ENCODE measurements at regions not wholly inside any gene's neighbourhood (a gene's known extent, or its start where the extent isn't known, plus 50 kb on each side); places are given as distances from the start of the nearest gene placed in this dataset.

GRCh38 chr17:51355441-51356410 lies 95.4 kb downstream of the UTP18 start:
- TF ChIP-seq ZNF121 (tag by site-specific recombination; IDR thresholded peaks at IDR 0.05): no peak
- TF ChIP-seq, protein P1, sequence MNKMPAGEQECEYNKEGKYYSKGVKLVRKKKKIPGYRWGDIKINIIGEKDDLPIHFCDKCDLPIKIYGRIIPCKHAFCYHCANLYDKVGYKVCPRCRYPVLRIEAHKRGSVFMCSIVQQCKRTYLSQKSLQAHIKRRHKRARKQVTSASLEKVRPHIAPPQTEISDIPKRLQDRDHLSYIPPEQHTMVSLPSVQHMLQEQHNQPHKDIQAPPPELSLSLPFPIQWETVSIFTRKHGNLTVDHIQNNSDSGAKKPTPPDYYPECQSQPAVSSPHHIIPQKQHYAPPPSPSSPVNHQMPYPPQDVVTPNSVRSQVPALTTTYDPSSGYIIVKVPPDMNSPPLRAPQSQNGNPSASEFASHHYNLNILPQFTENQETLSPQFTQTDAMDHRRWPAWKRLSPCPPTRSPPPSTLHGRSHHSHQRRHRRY (tag by site-specific recombination; IDR thresholded peaks at IDR 0.05): no peak
- no peak for TF ChIP-seq ZNF837 (tag by site-specific recombination; IDR thresholded peaks at IDR 0.05)
- TF ChIP-seq ZFP69B (tag by site-specific recombination; IDR thresholded peaks at IDR 0.05): no peak
- TF ChIP-seq ZNF302 (tag by site-specific recombination; IDR thresholded peaks at IDR 0.05; ENCODE audit: low read depth): no peak
- TF ChIP-seq ZNF830 (tag by site-specific recombination; IDR thresholded peaks at IDR 0.05; ENCODE audit: low read depth): no peak
- TF ChIP-seq, protein P2, sequence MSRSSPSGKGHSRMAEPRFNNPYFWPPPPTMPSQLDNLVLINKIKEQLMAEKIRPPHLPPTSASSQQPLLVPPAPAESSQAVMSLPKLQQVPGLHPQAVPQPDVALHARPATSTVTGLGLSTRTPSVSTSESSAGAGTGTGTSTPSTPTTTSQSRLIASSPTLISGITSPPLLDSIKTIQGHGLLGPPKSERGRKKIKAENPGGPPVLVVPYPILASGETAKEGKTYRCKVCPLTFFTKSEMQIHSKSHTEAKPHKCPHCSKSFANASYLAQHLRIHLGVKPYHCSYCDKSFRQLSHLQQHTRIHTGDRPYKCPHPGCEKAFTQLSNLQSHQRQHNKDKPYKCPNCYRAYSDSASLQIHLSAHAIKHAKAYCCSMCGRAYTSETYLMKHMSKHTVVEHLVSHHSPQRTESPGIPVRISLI (tag by site-specific recombination; IDR thresholded peaks at IDR 0.05): no peak
- TF ChIP-seq ZNF175 (tag by site-specific recombination; IDR thresholded peaks at IDR 0.05): no peak
- ChIA-PET POLR2A (no interaction called here), CTCF (interaction anchor here (0.6 kb wide), 1 partner anchor 10 kb away, joined by 3 read pairs; no protein-coding TSS in a partner anchor)
- Histone ChIP-seq H3K4me3 (ENCODE audit: low read depth, low read length) (no peak overlapping the region), H3K9me3 (ENCODE audit: control insufficient read depth, insufficient read depth, low read depth, low read length) (no peaks in the 10 kb centered on the region), H3K4me1 (ENCODE audit: control insufficient read depth, insufficient read depth, low read length) (no peaks in the 10 kb centered on the region), H3K27ac (ENCODE audit: extremely low read depth, low read depth, low read length) (no peak overlapping the region), H3K36me3 (ENCODE audit: control insufficient read depth in 2 of 2, insufficient read depth in 1 of 2, low read length in 2 of 2) (no peaks in the 10 kb centered on the region)

DNA sequence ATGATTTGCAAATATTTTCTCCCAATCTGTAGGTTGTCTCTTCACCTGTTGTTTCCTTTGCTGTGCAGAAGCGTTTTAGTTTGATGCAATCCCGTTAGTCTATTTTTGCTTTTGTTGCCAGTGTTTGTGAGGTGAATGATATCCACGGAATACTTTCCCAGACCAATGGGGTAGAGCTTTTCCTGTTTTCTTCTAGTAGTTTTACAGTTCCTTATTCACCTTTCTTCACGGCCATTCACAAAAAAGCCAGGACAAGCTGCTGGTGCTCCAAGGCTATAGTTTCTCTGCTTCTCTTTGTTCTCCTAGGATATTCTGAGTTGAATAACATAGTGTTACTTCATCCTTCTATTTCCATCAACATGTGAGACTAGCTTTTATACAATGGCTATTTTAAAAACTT lies 98.7 kb downstream of the UTP18 start:
- TF ChIP-seq HOXA7 (CRISPR knock-in tag; IDR thresholded peaks at IDR 0.05; ENCODE audit: borderline replicate concordance): no peak
- TF ChIP-seq ZNF394 (tag by site-specific recombination; IDR thresholded peaks at IDR 0.05; ENCODE audit: borderline replicate concordance): no peak
- no peak for TF ChIP-seq ZNF280D (tag by site-specific recombination; IDR thresholded peaks at IDR 0.05)
- no peak for TF ChIP-seq ZEB2 (tag by site-specific recombination; IDR thresholded peaks at IDR 0.05)
- TF ChIP-seq SCRT1 (tag by site-specific recombination; IDR thresholded peaks at IDR 0.05; ENCODE audit: borderline replicate concordance): no peak
- Histone ChIP-seq H3K4me3 (ENCODE audit: low read depth, low read length) (no peak overlapping the region), H3K27ac (ENCODE audit: extremely low read depth, low read depth, low read length) (no peak overlapping the region), H3K9me3 (ENCODE audit: control insufficient read depth, insufficient read depth, low read depth, low read length) (no peaks in the 10 kb centered on the region), H3K4me1 (ENCODE audit: control insufficient read depth, insufficient read depth, low read length) (peaks cover 6% of the 10 kb centered on the region; the same call in 1 of the 2 replicates), H3K36me3 (ENCODE audit: control insufficient read depth in 2 of 2, insufficient read depth in 1 of 2, low read length in 2 of 2) (no peaks in the 10 kb centered on the region)
- ChIA-PET CTCF (interaction anchor here (1.0 to 1.8 kb wide), 2 partner anchors 13 to 36 kb away, joined by 3 to 11 read pairs; no protein-coding TSS in a partner anchor), POLR2A (no interaction called here)
